K562 (cell line): ENCODE measurements at regions not wholly inside any gene's neighbourhood (a gene's known extent, or its start where the extent isn't known, plus 50 kb on each side); places are given as distances from the start of the nearest gene placed in this dataset.

Source experiments
- ATAC-seq: fragments of 200-7000 bp; cut with Tn5 transposase; 3 replicates; pipeline ENCODE4 v1.9.1; 2020; ENCODE audit warnings: moderate library complexity
- BruUV-seq: library from RNA; stranded (reverse); fragments of 400-500 nt; replicated peaks from 2 replicates; lab custom pipeline; 2021; lab: Mats Ljungman, UMichigan
- CTCF ChIA-PET: fragments of 300-600 bp; formaldehyde crosslinking; extraction: SDS; loops from one replicate; lab custom pipeline; 2021; ENCODE audit warnings: low intra/inter-chr PET ratio; lab: Yijun Ruan, JAX
- POLR2A ChIA-PET: fragments of 300-600, 350-650 bp; sonication (Branson Sonifier 250); formaldehyde crosslinking; extraction: SDS; loops from one replicate; lab custom pipeline; 2021; ENCODE audit warnings: antibody characterized with exemption, inconsistent platforms; lab: Yijun Ruan, JAX
- DNase-seq, 4 experiments: peaks; one replicate each; pipeline versions ENCODE4 v3.0.0 to v3.0.0-alpha.2; 2011 to 2018; ENCODE audit warnings: low spot score in 3 of 4, mixed read lengths in 3 of 4; ENCODE audit errors: extremely low read depth in 1 of 4
- FAIRE-seq: peaks from 2 replicates; lab custom pipeline; 2011; peaks lifted over from hg19 to GRCh38; lab: Jason Lieb, UNC
- H2AFZ ChIP-seq: 2 replicates; pipeline ENCODE4 v1.6.0; 2011; ENCODE audit warnings: low read depth, low read length, control low read depth, inconsistent platforms
- H3K27ac ChIP-seq: fragments of 200-600 bp; 3 replicates; pipeline ENCODE4 v1.8.0; 2011; ENCODE audit warnings: low read depth, mild to moderate bottlenecking, control low read depth, inconsistent platforms, low read length, moderate library complexity, mixed read lengths; ENCODE audit errors: extremely low read depth
- H3K27me3 ChIP-seq, 2 experiments: fragments of 300-600 bp in 1 of 2; 2 replicates in 1 of 2; 3 replicates in 1 of 2; pipeline versions ENCODE4 v1.6.0 to v1.8.0; 2011; ENCODE audit warnings: inconsistent platforms in 2 of 2, low read length in 2 of 2, mild to moderate bottlenecking in 1 of 2, mixed read lengths in 1 of 2, moderate library complexity in 1 of 2; ENCODE audit not compliant: control insufficient read depth in 2 of 2, insufficient read depth in 2 of 2
- H3K36me3 ChIP-seq: fragments of 300-600 bp; 3 replicates; pipeline ENCODE4 v1.8.0; 2011; ENCODE audit warnings: mild to moderate bottlenecking, low read length, inconsistent platforms; ENCODE audit not compliant: control insufficient read depth, insufficient read depth
- H3K4me1 ChIP-seq, 2 experiments: fragments of 200-600 bp in 1 of 2; replicated peaks in 1 of 2; 2 replicates in 1 of 2; 3 replicates in 1 of 2; pipeline versions ENCODE4 v1.5.1 to v1.8.0; 2011; ENCODE audit warnings: inconsistent platforms in 2 of 2, low read length in 2 of 2, mild to moderate bottlenecking in 1 of 2, mixed read lengths in 1 of 2, moderate library complexity in 1 of 2; ENCODE audit not compliant: control insufficient read depth in 2 of 2, insufficient read depth in 2 of 2
- H3K4me2 ChIP-seq: 2 replicates; pipeline ENCODE4 v1.6.1; 2011; ENCODE audit warnings: low read length, control low read depth, inconsistent platforms, mixed read lengths; ENCODE audit not compliant: insufficient read depth
- H3K4me3 ChIP-seq: fragments of 200-600 bp; sonication (generic), shearing (Covaris generic); 2 replicates; pipeline ENCODE4 v1.5.1; 2016; ENCODE audit warnings: control low read depth, inconsistent platforms
- H3K79me2 ChIP-seq: fragments of 200-600 bp; 3 replicates; pipeline ENCODE4 v1.8.0; 2011; ENCODE audit warnings: low read length, inconsistent platforms; ENCODE audit not compliant: control insufficient read depth, insufficient read depth
- H3K9ac ChIP-seq, 2 experiments: 2 replicates each; pipeline versions ENCODE4 v1.6.0 to v1.6.1; 2011; ENCODE audit warnings: low read depth in 2 of 2, low read length in 2 of 2, control low read depth in 1 of 2, inconsistent platforms in 1 of 2, mild to moderate bottlenecking in 1 of 2, mixed read lengths in 1 of 2; ENCODE audit not compliant: insufficient read depth in 1 of 2
- H3K9me1 ChIP-seq: one replicate; pipeline ENCODE4 v1.6.0; 2011; ENCODE audit warnings: inconsistent platforms, mild to moderate bottlenecking, low read length, moderate library complexity; ENCODE audit not compliant: control insufficient read depth, insufficient read depth
- H3K9me3 ChIP-seq: replicated peaks from 2 replicates; pipeline ENCODE4 v1.5.1; 2011; ENCODE audit warnings: low read depth, low read length, inconsistent platforms; ENCODE audit not compliant: control insufficient read depth, insufficient read depth
- H4K20me1 ChIP-seq: replicated peaks from 2 replicates; pipeline ENCODE4 v1.6.1; 2011; ENCODE audit warnings: low read length, inconsistent platforms, mixed read lengths; ENCODE audit not compliant: control insufficient read depth, insufficient read depth
- FOXA1 ChIP-seq: fragments of 450-650 bp; IDR thresholded peaks from 2 replicates; pipeline ENCODE4 v1.6.1; 2016; ENCODE audit warnings: mild to moderate bottlenecking, borderline replicate concordance
- FOXP1 ChIP-seq: sonication (generic); formaldehyde crosslinking; IDR thresholded peaks from 2 replicates; pipeline ENCODE4 v1.8.0; 2022; ENCODE audit warnings: mild to moderate bottlenecking, missing genetic modification reagents
- NCOA1 ChIP-seq: fragments of 450-650 bp; IDR thresholded peaks from 2 replicates; pipeline ENCODE4 v1.6.1; 2016; ENCODE audit warnings: low read depth
- ZBTB1 ChIP-seq: sonication (generic); formaldehyde crosslinking; IDR thresholded peaks from 2 replicates; pipeline ENCODE4 v1.8.1; 2023; ENCODE audit warnings: missing genetic modification reagents, low read depth, mild to moderate bottlenecking, borderline replicate concordance
- ZFX ChIP-seq: sonication (generic); formaldehyde crosslinking; IDR thresholded peaks from 2 replicates; pipeline ENCODE4 v1.8.0; 2022; ENCODE audit warnings: mild to moderate bottlenecking, missing genetic modification reagents, moderate library complexity
- WGBS: fragments of 100-300 bp; shearing (Covaris generic); methylation state at CpG from one replicate; pipeline ENCODE4 v1.1.6; 2016; ENCODE audit warnings: low coverage, mixed read lengths; ENCODE audit not compliant: insufficient coverage; ENCODE audit errors: missing lambda C conversion rate; 5-methylcytosine and 5-hydroxymethylcytosine counted together
- in situ Hi-C: fragments of 300-500 bp; cut with MboI; formaldehyde crosslinking; loops from 4 replicates; pipeline ENCODE4 v1.15.0; 2018; ENCODE audit warnings: inconsistent platforms, mixed read lengths
- intact Hi-C: fragments of 100-400 bp; cut with micrococcal nuclease; formaldehyde crosslinking; loops from 2 replicates; pipeline ENCODE4 v1.14.2; 2022

DNA sequence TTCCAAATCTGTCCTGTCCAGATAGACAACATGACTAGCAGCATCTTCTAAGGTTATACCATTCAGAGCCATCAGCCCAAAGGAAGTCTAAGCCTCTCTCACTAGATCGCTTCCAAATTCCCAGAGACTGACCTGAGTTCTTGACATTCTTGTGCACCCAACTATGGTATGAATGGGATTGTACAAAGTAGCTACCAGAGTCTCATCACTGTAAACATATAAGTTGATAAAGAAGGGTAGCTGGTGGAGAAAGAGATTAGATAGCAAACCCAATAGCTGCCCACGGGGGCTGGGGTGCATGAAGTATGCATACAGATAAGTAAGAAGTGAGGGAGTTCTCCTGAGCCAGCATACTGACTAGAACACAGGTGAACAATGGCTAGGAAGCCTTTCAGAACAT lies 180.0 kb downstream of the PLPP3 start:
- H4K20me1 ChIP-seq, result no peaks in the 10 kb centered on the region
- in situ Hi-C loops (no loop called here), intact Hi-C loops (no loop called here)
- ATAC-seq (no peak), FAIRE-seq (no peak), DNase-seq (no peak)
- TF ChIP-seq NCOA1, result no peak
- no peak for TF ChIP-seq FOXP1 (CRISPR knock-in tag)
- no peak overlapping the region for H3K27ac ChIP-seq
- no peaks in the 10 kb centered on the region for H3K9me3 ChIP-seq
- H3K27me3 ChIP-seq, result no peaks in the 10 kb centered on the region
- no peaks in the 10 kb centered on the region for H3K4me1 ChIP-seq
- H3K79me2 ChIP-seq, result no peaks in the 10 kb centered on the region
- ChIA-PET POLR2A (interaction anchor here (0.6 to 0.7 kb wide), 2 partner anchors 18 to 699 kb away, joined by 3 read pairs; no protein-coding TSS in a partner anchor), CTCF (no interaction called here)
- 0% methylated on average over 2 of the region's 2 CpGs for WGBS
- no peaks in the 10 kb centered on the region for H3K36me3 ChIP-seq
- BruUV-seq, result no TSS peak
- H3K9ac ChIP-seq, result no peak overlapping the region
- no peaks in the 10 kb centered on the region for H3K9me1 ChIP-seq
- no peak overlapping the region for H3K4me2 ChIP-seq
- H3K4me3 ChIP-seq, result no peak overlapping the region
- H2AFZ ChIP-seq, result no peak overlapping the region

DNA sequence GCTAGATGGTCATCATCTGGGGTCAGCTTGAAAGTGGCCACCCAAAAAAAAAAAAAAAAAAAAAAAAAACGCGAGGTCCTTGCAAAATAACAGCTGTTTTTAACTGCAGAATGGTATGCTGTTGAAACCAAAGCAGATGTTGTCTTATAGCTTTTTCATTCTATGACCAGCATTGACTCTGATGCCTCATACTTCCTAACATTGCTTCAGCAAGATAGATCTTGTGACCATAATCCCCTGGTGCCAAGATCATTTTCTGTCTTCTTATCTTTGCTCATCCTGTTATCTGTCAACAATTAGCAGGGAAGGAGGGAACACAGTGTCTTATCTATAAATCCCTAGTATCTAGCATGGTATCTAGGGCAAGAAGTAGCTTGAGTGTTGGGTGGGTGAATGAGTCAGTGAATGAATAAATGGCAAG lies 181.5 kb downstream of the PLPP3 start:
- no peaks in the 10 kb centered on the region for H3K36me3 ChIP-seq
- DNase-seq (no peak), ATAC-seq (no peak), FAIRE-seq (no peak)
- H3K9me3 ChIP-seq, result no peaks in the 10 kb centered on the region
- H2AFZ ChIP-seq, result no peak overlapping the region
- no CpG with 5 or more reads among the region's 2 CpGs for WGBS
- TF ChIP-seq FOXA1 (no peak), ZFX (CRISPR knock-in tag) (no peak), ZBTB1 (CRISPR knock-in tag) (no peak)
- intact Hi-C loops (no loop called here), in situ Hi-C loops (no loop called here)
- no peak overlapping the region for H3K9ac ChIP-seq
- no TSS peak for BruUV-seq
- no peaks in the 10 kb centered on the region for H3K79me2 ChIP-seq
- peaks cover 0 to 4% of the 10 kb centered on the region in 2 experiments; a peak in 1 of 5 replicates for H3K27me3 ChIP-seq
- no peaks in the 10 kb centered on the region for H4K20me1 ChIP-seq
- H3K9me1 ChIP-seq, result no peaks in the 10 kb centered on the region
- no peak overlapping the region for H3K27ac ChIP-seq
- H3K4me2 ChIP-seq, result no peak overlapping the region
- ChIA-PET POLR2A (no interaction called here), CTCF (no interaction called here)
- no peaks in the 10 kb centered on the region for H3K4me1 ChIP-seq
- H3K4me3 ChIP-seq, result no peak overlapping the region
